Germinal center (tissue), 1 donor: ENCODE measurements at regions not wholly inside any gene's neighbourhood (a gene's known extent, or its start where the extent isn't known, plus 50 kb on each side); places are given as distances from the start of the nearest gene placed in this dataset.

Source experiments
- DNase-seq: peaks from one replicate; pipeline ENCODE4 v3.0.0; 2012; ENCODE audit warnings: mixed read lengths, low spot score

GRCh38 chr1:14039582-14040430 lies 339.8 kb downstream of the PRDM2 start:
- DNase-seq: no peak

- DNase-seq: no peak
Measured at GRCh38 chr1:14049965-14050364, 350.0 kb downstream of the PRDM2 start.

- no peak for DNase-seq
Measured at GRCh38 chr1:14055442-14056223, 355.6 kb downstream of the PRDM2 start.

- DNase-seq: no peak
Measured at GRCh38 chr1:14057640-14058039, 357.7 kb downstream of the PRDM2 start.

GRCh38 chr1:14061204-14061603 lies 361.2 kb downstream of the PRDM2 start:
- DNase-seq: no peak

GRCh38 chr1:14061722-14062121 lies 361.7 kb downstream of the PRDM2 start:
- no peak for DNase-seq

- DNase-seq: no peak
Measured at GRCh38 chr1:14062669-14063068, 362.7 kb downstream of the PRDM2 start.

GRCh38 chr1:14064649-14065442 lies 364.9 kb downstream of the PRDM2 start:
- DNase-seq: no peak

GRCh38 chr1:14065486-14065885 lies 365.5 kb downstream of the PRDM2 start:
- DNase-seq: no peak

GRCh38 chr1:14067036-14067435 lies 367.0 kb downstream of the PRDM2 start:
- DNase-seq: no peak

- DNase-seq: no peak
Measured at GRCh38 chr1:14067711-14068110, 367.7 kb downstream of the PRDM2 start.

- no peak for DNase-seq
Measured at GRCh38 chr1:14071581-14071980, 371.6 kb downstream of the PRDM2 start.

- no peak for DNase-seq
Measured at GRCh38 chr1:14080653-14081052, 380.7 kb downstream of the PRDM2 start.

- DNase-seq: no peak
Measured at GRCh38 chr1:14082331-14082730, 382.3 kb downstream of the PRDM2 start.

GRCh38 chr1:14083277-14083676 lies 383.3 kb downstream of the PRDM2 start:
- DNase-seq: no peak

GRCh38 chr1:14083706-14084105 lies 383.7 kb downstream of the PRDM2 start:
- DNase-seq: no peak

- DNase-seq: no peak
Measured at GRCh38 chr1:14090062-14090461, 390.1 kb downstream of the PRDM2 start.

GRCh38 chr1:14090531-14090930 lies 390.5 kb downstream of the PRDM2 start:
- DNase-seq: no peak

- DNase-seq: no peak
Measured at GRCh38 chr1:14094611-14095400, 394.8 kb downstream of the PRDM2 start.

GRCh38 chr1:14098294-14098913 lies 398.4 kb downstream of the PRDM2 start:
- DNase-seq: no peak

- DNase-seq: no peak
Measured at GRCh38 chr1:14100444-14100843, 400.5 kb downstream of the PRDM2 start.
